Cardiac septum (tissue), 1 donor: ENCODE measurements at regions not wholly inside any gene's neighbourhood (a gene's known extent, or its start where the extent isn't known, plus 50 kb on each side); places are given as distances from the start of the nearest gene placed in this dataset.

Experiments
- DNase-seq: peaks from one replicate; pipeline ENCODE4 v3.0.0-alpha.2; 2020; ENCODE audit warnings: low spot score
- intact Hi-C: fragments of 100-400 bp; cut with DNase I; formaldehyde crosslinking; loops from one replicate; pipeline ENCODE4 v1.14.0; 2022
- donor health status: DM: no; HTN: no; CAD: no.

DNA sequence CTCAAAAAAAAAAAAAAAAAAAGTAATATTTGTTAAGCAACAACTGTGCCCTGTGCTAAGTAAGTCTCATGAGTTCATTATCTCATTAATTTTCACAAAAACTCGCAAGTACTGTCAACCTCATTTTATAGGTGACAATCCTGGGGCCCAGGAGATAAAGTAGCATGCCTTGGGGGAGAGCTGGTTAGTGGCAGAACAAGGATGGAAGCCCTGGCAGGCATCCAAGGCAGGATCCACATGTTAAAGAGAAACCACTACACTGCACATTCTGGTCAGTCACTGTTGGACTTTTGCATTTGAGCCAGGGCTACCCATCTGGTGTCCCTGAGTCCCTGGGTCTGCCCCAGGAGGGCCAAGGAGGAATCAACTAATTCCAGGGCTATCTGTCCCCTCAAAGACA, 54.6 kb downstream of the ZFP36L2 start:
- intact Hi-C loops, result no loop called here
- no peak for DNase-seq

DNA sequence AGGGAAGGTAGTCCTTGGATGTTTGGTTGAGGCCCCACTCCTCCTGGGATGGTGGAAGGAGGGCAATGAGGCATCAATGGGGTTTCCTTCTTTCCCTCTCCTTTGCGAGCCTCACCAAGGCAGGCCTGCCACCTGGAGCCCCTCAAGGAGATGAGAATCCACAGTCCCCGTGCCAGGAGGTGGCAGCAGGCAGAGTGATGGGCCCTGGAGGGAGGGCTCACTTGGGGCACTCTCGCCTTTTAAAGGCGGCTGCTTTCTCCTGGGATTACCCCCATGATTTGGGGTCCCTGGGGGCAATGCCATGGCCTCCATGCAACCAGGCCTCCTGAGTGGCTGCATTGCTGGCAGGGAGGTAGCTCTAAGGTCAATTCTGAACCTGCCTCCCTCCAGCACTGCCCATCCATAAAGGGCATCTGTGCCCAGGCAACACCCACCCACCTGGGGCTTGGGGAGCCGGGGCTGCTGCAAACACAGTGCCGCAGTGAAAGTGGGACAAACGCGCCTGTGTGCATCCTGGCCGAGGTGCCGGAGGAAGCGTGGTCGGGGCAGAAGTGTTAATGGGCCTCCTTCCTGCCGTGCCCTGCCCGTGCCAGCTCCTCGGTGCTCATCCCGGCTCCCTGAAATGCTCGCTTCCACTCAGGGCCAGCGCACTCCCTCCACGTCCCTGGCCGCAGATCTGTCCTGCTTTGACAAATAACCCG, 55.9 kb downstream of the ZFP36L2 start:
- DNase-seq, result no peak
- intact Hi-C loops, result no loop called here

DNA sequence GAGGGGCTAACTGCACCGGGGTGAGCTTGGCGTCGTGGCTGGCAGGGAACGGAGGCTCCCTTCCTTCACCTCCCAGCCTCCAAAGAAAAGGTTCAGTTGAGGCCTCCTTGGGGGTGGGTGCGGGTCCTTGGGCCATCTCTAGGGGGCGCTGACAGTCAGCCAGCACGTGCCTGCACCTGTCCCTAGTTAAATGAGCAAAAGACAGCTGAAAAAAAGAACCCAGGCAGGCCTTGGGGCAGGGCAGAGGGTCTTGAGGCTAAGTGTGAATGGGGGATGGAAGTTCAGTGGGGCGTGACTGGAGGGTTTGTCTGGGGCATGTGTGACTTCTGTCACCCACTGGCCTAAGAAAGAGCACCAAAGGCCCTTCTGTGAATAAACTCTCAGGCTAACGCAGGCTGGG, 56.4 kb downstream of the ZFP36L2 start:
- intact Hi-C loops, result no loop called here
- DNase-seq, result peak; percentile 86

DNA sequence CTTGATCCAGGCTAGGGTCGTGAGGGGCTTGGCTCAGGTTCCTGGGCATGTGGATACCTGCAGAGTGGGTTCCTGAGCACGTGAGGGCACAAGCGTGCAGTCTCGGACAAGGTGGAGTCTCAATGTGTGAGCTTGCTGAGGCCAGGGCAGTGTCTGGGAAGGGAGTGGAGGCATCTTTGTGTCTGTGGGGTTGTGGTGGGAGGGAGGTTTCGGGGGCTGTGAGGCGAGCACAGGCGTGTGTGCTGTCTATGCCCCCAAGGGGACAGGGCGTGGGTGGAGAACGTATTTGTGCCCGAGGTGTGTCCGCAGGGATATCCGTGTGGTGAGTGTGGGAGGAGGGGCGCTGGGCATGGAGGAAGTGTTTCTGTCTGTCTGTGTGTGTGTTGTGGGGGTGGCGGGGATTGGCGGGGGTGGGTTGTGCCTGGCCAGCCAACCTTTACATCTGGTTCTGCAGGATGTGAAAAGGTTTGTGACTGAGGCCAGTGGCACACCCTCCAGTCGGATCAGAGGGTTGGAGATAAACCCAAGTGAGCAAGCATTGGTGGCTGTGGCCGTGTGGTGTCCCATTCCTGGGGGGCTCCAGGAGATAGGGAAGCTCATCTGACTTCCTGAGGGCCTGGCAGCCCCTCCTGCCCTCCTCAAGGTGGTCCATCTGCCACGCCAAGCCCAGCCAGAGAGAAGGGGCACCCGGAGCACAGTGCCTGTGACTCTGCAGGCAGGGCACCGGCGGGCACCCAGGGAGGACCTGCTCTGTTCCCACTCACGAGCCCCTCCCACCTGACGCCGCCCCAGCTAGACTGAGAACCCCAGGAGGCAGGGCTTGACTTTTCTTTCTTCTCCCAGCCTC, 57.1 kb downstream of the ZFP36L2 start:
- intact Hi-C loops, result no loop called here
- no peak for DNase-seq

DNA sequence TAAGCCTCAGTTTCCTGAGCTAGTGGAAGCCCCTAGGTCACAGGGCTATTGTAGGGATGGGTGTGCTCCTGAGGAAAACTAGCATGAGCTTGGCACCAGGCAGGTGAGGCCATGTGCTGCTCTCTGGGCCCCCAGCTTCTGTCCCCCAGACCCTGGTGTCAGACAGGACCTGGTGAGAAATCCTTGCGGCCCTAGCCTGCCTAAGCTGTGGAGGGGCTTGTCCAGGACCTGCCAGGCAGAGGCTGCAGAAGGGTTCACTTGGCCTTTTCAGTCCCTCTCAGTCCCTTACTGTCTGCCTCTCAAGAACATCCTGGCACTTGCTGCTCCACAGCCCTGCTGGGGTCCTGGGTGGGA, 58.4 kb downstream of the ZFP36L2 start:
- intact Hi-C loops, result no loop called here
- DNase-seq, result no peak

DNA sequence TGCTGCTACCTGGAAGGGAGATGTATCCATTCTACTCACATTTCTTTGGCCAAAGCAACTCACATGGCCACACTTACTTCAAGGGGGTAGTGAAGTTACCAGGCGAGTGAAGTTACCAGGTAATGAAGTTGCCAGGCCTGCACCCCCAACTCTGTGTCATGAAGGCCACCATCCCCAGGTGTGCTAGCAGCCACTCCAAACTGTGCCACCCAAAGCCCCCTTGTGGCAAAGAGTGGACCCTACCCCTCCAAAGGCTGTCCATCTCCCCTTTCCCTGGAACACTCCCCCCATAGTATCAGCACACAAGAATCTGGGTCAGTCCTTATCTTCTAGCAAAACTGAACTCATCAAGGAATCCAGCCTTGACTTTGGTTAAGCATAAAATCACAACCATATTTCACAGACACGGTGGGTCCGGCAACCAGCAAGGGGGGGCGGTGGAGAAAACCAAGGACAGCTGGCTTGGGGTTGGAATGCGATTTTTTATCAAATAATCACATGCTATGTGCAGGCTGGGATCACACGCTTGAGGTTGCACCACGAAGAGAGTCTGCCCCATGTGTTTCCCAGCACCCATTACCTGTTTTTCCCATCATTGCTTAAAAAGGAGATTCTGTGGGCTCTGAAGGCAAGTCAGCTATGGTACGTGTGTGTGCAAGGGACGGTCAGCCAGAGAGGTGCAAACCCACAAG, 60.9 kb downstream of the ZFP36L2 start:
- no peak for DNase-seq
- intact Hi-C loops, result no loop called here

DNA sequence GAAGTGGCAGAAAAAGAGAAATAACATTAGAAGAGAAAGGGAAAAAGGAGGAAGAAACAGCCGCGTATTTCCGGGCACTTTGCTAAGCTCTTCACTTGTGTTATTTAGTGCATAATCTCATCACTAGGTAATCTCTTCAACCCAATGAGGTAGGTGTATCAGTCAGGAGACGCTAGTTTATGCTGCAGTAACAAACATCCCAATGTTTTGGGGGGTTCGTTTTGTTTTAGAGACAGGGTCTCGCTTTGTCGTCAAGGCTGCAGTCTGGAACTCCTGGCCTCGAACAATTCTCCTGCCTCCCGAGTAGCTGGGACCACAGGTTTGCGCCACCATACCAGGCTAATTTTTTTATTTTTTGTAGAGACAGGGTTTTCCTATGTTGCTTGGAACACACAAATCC, 61.7 kb downstream of the ZFP36L2 start:
- no peak for DNase-seq
- intact Hi-C loops, result loop anchor here (5.0 kb wide), 1 partner anchor 48 kb away; no protein-coding TSS in a partner anchor

DNA sequence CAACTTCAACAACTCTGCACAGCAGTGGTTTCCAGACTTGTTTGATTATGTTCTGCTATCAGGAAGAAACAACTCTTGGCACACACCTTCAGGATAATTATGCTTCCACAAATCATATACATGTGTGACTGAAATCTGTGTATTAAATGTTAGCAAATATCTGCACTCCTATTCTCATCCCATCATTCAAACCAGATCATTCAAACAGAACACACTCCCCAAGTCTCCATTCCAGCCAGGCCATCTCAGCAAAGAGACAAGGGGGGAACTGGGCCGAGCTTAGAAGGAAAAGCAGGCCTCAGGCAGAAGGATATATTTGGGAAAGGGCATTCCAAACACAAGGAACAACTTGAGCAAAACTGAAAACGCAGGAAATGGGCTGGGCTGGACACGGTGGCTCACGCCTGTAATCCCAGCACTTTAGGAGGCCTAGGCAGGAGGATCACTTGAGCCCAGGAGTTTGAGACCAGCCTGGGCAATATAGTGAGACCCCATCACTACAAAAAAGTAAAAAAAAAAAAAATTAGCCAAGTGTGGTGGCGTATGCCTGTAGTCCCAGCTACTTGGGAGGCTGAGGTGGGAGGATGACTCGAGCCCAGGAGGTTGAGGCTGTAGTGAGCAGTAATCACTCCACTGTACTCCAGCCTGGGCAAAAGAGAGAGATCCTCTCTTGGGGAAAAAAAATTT, 62.7 kb downstream of the ZFP36L2 start:
- DNase-seq, result no peak
- intact Hi-C loops, result loop anchor here (5.0 kb wide), 1 partner anchor 49 kb away; no protein-coding TSS in a partner anchor

DNA sequence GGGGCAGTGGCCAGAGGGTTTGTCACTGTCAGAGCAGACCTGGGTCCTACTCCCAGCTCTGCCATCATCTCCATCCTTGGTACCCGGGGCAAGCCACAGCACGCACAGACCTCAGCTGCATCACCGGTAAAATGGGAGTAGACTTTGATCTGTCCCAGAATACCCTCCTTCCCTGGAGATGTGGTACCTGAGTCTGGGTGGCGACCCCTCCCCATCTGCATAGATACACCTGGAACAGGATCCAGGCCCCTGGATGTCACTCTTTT, 64.0 kb downstream of the ZFP36L2 start:
- DNase-seq, result no peak
- intact Hi-C loops, result loop anchor here (5.0 kb wide), 1 partner anchor 50 kb away; no protein-coding TSS in a partner anchor

DNA sequence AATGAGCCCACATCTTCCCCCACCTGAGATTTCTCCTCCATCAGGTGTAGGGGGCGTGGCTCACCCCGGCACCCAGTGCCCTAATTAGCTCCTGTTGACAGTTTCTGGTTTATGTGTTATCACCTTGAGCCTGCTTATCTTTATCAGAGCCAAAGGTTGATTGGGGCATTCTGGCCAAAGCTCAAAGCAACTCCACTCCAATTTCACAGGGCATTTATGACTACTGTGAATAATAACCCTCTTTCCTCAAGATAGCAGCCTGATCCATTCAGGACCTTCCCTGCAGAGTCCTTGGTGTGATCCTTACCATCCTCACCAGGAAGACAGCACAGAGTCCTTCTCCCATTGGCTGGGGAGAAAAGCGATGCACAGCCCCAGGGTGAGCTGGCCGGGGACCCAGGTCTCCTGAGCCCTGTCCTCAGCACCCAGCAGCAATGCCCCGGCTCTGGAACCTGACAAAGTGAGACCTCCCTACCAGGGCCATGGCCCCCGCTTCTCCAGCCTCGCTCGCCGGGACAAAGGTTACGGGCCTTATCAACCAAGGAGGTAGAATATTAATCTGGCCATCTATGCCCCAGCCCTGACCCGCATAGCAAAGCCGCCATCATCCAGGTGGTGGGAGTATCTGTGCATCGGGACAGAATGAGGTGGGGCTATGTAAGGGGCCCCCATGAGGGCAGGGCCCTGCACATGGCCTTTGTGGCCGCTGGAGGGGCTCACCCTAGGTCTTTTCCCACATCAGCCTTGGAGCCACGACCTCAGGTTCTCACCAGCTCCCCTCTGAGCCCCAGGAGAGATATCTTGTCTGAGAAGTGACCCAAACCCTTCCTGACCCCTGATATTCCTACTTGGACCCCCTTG, 64.5 kb downstream of the ZFP36L2 start:
- DNase-seq, result no peak
- intact Hi-C loops, result loop anchor here (5.0 kb wide), 1 partner anchor 50 kb away; no protein-coding TSS in a partner anchor

DNA sequence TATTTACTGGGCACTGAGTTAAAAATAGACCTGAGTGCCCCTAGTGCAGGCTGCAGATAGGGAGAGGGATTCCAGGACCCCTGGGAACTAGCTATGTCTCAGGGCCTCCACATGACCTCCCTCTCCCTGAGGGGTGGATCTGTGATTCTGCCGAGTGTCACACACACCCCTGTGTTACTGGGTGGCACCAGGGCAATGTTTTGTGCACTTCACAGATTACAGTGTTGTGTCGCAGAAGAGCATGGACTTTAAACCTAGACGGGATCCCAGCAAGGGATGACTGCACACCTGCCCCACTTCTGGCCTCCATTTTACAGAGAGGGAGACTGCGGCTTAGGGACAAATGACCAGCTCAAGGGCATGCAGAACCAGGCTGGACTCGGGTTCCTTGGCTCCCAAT, 65.6 kb downstream of the ZFP36L2 start:
- no peak for DNase-seq
- intact Hi-C loops, result loop anchor here (5.0 kb wide), 1 partner anchor 52 kb away; no protein-coding TSS in a partner anchor

DNA sequence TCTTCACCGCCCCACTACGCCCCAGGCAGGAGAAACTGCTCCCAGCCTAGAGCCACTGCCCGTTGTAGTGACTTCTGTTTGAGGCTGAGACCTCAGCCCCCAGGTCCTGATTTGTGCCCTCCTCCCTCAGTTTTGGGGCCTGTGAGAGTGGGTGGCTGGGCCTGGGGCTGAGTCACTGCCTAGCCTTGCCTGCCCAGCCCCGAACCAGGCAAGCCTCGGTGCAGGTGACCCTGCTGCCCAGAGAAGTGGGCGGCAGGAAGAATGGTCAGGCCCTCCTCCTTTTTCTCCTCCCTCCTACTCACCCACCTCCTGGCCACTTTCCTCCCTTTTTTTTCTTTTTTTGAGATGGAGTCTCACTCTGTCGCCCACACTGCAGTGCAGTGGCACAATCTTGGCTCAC, 66.6 kb downstream of the ZFP36L2 start:
- DNase-seq, result no peak
- intact Hi-C loops, result loop anchor here (2.0 to 5.0 kb wide), 2 partner anchors 53 to 67 kb away; partner anchors contain the start of gene ZFP36L2

DNA sequence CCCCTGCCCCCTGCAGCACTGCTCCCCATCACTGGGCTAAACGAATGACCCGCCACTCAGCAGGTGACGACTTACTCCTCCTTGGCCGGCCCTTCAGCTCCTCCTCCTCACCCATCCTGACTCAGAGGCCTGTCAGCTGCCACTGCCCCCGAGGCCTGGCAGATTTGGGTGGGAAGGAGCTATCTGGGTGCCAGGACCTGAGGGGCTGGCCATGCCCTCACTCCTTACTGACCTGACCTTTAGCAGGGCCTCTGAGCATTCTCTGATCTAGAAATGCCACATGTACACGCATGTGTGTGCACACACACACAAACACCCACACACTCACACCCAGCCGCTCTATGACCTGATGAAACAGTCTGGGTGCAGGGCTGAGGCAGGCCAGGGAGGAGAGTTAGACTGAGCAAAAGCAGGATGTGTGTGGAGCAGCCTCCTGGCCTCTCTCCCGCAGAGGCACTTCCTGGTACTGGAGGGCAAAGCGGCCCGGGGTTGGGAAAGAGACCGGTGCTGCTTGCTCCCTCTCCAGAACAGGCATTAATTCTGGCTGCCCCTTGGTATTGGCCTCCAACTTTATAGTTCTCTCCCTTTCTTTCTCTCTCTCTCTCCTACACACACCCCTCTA, 68.0 kb downstream of the ZFP36L2 start:
- intact Hi-C loops, result loop anchor here (2.0 kb wide), 1 partner anchor 68 kb away; the partner anchor contains the start of gene ZFP36L2
- DNase-seq, result no peak

DNA sequence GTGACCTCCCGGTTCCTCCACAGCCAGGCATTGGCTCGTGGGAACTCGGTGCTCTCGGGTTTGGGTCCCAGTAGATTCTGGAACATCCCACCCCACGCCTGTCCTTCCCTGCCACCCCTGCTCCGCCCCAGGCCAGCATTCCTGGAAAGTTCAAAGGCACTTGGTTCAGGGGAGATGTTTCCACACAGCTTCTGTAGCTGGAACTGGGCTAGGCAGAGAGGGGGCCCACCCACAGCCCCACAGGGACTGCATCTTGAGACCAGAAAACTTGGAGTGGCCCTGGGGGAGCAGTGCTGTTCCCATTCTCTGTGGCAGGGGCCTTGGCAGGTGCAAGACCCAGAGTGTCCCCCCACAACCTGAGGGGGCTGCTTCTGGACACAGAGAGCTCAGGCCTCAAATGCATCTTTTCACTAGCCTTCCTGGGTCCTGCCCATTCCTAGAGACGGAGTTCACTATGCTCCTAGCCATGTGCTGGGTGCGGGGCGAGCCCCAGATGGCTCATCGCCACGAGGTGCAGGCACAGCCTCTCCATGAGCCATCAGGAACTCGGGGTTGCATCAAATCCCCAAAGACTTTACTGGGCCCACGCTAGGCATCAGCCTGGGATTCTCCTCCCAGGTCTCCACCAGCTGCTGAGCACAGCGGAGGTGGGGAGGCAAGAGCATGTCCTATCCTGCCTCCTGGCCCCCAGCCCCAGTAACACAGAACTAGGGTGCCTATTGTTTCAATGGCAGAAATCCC, 68.7 kb downstream of the ZFP36L2 start:
- no peak for DNase-seq
- intact Hi-C loops, result loop anchor here (2.0 kb wide), 1 partner anchor 69 kb away; the partner anchor contains the start of gene ZFP36L2

DNA sequence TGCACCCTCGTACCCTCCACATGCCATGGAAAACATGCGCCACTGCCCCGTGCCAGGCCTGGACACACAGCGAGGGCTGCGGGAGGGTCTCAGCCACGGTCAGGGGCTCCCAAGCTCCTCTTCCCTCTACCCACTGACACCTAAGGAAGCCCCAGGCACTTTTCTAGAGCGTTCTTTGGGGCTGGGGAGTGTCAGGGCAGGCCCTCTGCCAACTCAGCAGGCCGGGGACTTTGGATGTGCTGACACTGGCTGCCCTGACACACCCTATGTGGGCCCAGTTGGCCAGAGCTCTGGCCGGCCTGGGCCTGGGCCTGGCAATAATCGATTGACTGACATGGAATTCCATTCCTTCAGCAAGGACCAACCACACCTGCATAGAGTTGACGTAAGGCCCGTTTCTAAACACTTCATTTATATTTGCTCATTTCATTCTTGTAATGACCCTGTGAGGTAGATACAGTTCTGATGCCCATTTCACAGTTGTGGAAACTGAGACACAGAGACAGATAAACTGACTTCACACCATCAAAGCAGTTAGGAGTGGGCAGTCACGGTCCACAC, 70.5 kb downstream of the ZFP36L2 start:
- no peak for DNase-seq
- intact Hi-C loops, result no loop called here

DNA sequence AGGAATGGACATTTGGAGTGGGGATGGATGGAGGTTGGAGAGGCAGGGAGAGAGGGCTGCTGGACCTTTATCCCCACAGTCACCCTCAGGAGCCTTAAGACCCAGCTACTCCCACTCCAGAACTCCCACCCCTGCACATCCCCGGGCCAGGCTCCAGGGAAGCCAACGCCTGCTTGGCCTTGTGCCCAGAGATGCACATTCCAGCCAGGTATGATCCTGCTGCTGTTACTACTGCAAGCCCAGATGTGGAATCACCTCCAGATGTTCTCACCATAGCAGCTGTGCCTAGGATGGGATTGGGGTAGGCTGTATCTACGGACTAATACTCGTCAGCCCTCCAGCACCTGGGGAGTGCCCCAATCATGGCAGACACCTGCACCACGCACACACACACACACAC, 71.7 kb downstream of the ZFP36L2 start:
- DNase-seq, result no peak
- intact Hi-C loops, result no loop called here
